Stimulated activated CD4-positive, alpha-beta T cell treated with anti-CD3 and anti-CD28 coated beads, Interleukin-1b, Interleukin-23, amount 100 ng/mL, for 48 hours (primary cell): ENCODE measurements at regions not wholly inside any gene's neighbourhood (a gene's known extent, or its start where the extent isn't known, plus 50 kb on each side); places are given as distances from the start of the nearest gene placed in this dataset.

Experiments used
- DNase-seq: peaks from one replicate; pipeline ENCODE4 v3.0.0-alpha.2; 2020

- DNase-seq, result no peak
These were observed 63.1 kb upstream of the STK38L start for GRCh38 chr12:27180906-27181505.

GRCh38 chr12:27183342-27183741 lies 60.7 kb upstream of the STK38L start:
- no peak for DNase-seq

- DNase-seq, result peak; percentile 25
These were observed 58.7 kb upstream of the STK38L start for GRCh38 chr12:27185234-27186021.

GRCh38 chr12:27186022-27186839 lies 57.9 kb upstream of the STK38L start:
- DNase-seq, result no peak

DNA sequence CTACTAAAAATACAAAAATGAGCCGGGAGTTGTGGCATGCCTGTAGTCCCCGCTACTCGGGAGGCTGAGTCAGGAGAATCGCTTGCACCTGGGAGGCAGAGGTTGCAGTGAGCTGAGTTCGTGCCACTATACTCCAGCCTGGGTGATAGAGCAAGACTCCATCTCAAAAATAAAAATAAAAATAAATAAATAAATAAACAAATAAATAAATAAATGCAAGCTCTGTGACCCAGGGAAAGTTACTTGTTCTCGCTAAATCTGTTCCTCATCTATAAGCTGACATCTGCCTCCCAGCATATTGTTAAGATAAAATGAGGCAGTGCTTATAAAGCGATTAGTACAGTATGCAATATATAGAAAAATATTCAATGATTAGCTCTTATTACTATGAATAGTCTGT lies 56.4 kb upstream of the STK38L start:
- DNase-seq, result no peak

DNA sequence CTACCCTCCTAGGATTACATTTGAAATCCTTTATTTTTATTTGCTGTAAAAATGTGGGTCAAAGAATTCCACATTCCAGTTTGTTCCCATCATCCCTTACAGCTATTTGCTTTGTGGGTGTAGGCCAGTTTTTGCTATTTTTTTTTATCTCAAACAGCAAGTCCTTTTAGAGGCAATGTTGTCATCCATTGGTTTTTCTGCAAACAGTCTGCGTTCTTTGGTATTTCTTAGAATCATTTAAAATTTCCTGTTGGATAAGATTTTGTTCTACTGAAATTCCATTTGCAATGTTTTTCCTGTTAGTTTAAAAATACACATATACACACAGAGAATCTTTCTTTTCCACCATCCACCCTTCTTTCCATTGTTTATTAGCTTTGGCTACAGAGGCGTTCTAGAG lies 53.3 kb upstream of the STK38L start:
- DNase-seq, result no peak

GRCh38 chr12:27191531-27191930 lies 52.6 kb upstream of the STK38L start:
- DNase-seq, result no peak

DNA sequence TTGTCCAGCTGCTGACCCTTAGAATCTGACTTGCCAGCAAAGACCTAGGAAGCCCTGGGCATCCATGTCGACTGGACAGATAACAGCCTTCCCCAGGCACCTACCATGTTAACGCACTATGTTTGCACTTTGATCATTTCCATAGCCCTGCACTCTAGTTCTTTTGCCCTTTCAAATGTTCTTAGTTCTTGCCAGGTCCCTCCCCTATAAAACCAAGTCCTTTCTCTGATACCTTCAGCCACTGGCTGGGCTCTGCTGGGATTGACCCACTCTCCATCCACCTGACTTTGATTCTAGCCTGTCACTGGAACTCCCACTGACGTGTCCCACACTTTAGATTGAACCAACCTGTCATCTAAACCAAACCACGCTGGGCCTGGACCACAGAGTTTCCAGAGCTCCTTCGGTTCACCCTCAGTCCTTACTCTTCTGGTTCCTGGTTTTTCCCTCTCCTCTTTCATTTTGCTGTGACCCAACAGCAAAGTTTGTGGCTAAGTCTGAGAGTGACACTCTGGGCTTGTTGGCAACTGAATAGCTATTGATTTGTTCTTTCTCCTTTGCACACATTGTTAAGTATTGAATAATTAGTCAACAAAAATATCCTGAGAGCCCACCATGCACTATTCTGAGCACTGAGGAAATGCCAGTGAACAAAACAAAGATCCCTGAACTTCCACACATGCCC lies 51.8 kb upstream of the STK38L start:
- no peak for DNase-seq

DNA sequence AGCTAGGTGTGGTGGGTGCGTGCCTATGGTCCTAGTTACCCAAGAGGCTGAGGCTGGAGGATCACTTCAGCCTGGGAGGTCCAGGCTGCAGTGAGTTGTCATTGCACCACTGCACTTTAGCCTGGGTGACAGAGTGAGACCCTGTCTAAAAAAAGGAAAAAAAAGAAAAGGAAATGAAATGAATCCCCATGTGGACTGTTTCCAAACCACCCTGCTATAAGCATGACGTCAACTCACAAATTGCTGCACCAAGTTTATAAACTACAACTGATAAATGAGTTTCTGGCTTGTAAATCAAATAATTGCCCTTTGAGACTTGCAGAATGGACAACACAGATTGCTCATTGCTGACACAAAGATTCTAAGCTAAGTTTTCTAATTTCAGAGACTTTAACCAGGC lies 51.0 kb upstream of the STK38L start:
- DNase-seq, result no peak

DNA sequence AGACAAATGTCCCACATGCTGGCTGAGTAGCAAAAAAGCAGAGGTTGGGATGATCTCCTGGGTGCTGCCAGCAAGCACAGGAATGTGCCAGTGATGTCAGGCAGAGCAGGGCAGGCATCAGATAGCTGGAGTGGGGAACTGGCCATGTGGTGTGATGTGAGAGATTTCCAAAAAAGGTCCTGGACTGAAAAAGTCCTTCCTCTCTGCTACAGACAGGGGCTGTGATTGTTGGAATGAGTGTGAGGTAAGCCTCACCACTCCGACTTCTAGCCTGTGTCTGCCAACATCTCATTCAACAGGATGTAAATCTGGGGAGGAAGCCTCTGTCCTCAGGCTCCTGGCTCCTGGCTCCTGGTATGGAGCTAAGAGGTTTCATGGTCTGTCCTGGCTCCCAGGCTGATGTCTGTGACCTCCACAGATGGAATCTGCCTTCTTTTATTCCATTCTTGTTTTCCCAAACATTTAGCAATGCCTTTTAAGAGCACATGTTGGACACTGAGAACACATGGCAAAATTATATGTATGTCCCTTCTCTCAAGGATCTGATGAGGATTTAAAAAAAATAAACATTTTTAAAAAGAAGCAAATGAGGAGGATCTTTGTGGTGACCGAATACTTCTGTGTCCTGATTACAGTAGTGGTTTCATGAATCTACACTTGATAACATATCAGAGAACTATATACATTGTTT lies 50.1 kb upstream of the STK38L start:
- no peak for DNase-seq
